Ovary (tissue), 3 donors: ENCODE measurements at regions not wholly inside any gene's neighbourhood (a gene's known extent, or its start where the extent isn't known, plus 50 kb on each side); places are given as distances from the start of the nearest gene placed in this dataset.

Experiments
- CTCF ChIP-seq, 3 donors: fragments of 450-650 bp in 2 of 3; fragments of 200-600 bp in 1 of 3; IDR thresholded peaks; one replicate each; pipeline versions ENCODE4 v1.5.1 to v1.8.0; 2016 to 2022; ENCODE audit warnings: antibody characterized with exemption in 3 of 3, mild to moderate bottlenecking in 1 of 3
- EP300 ChIP-seq: sonication (generic); formaldehyde crosslinking; IDR thresholded peaks from one replicate; pipeline ENCODE4 v1.6.1; 2017; ENCODE audit warnings: antibody characterized with exemption
- POLR2A ChIP-seq: fragments of 450-650 bp; IDR thresholded peaks from one replicate; pipeline ENCODE4 v1.6.1; 2017; ENCODE audit warnings: antibody characterized with exemption, mild to moderate bottlenecking, moderate library complexity
- donor health status: DM: no; HTN: no; CAD: no.

GRCh38 chr1:87922885-87923284, 594.2 kb downstream of the LMO4 start:
- TF ChIP-seq POLR2A (no peak), CTCF (IDR thresholded peaks at IDR 0.05) (no peak), EP300 (no peak)
